ENCODE measurements at regions not wholly inside any gene's neighbourhood (a gene's known extent, or its start where the extent isn't known, plus 50 kb on each side); places are given as distances from the start of the nearest gene placed in this dataset.

DNA sequence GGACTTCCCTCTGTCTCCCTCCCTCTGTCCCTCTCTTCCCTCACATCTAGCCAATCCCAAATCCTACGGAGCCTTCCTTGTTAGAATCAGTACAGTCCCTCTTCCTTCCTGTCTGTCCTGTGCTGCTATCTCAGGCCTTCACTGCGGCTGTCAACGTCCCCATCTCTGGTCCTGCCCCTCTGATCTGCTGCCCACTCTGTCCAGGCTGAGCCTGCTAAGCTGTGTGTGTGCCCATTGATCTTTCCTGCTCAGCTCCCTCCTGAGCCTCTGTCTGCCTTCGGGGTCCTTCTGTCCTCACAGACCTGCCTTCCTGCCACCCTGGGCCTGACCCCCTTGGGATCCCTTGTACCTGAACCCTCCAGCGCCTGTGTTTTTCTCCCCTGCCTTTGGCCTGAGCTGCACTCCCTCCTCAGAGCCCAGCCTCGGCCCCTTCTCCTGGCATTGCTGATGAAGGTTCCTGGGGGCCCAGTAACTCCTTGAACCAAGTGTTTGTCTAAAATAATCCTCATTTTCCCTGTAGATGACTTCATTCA is 182.1 kb upstream of the SHH start:
- TF ChIP-seq SPI1 (IDR thresholded peaks at IDR 0.05; ENCODE audit: borderline replicate concordance, low read depth) (no peak), CTCF (IDR thresholded peaks at IDR 0.05; ENCODE audit: insufficient read depth, low read length) (no peak), GABPA (IDR thresholded peaks at IDR 0.05; ENCODE audit: low read depth) (no peak)
- H3K27ac ChIP-seq (replicated peaks) = no peak overlapping the region
- no peak overlapping the region for H3K4me3 ChIP-seq (replicated peaks; ENCODE audit: insufficient read depth, low read length)
- peaks cover 8% of the 10 kb centered on the region for H3K27me3 ChIP-seq (ENCODE audit: insufficient read depth, poor library complexity, severe bottlenecking)
- no peak for DNase-seq (ENCODE audit: low read depth in 1 of 2, low spot score in 1 of 2)

GRCh38 chr7:155993420-155994278 is 181.4 kb upstream of the SHH start:
- TF ChIP-seq SPI1 (IDR thresholded peaks at IDR 0.05; ENCODE audit: borderline replicate concordance, low read depth) (no peak), CTCF (IDR thresholded peaks at IDR 0.05; ENCODE audit: insufficient read depth, low read length) (no peak), GABPA (IDR thresholded peaks at IDR 0.05; ENCODE audit: low read depth) (no peak), POLR2AphosphoS5 (IDR thresholded peaks at IDR 0.05; ENCODE audit: low read depth) (no peak)
- TF ChIP-seq, protein P1, sequence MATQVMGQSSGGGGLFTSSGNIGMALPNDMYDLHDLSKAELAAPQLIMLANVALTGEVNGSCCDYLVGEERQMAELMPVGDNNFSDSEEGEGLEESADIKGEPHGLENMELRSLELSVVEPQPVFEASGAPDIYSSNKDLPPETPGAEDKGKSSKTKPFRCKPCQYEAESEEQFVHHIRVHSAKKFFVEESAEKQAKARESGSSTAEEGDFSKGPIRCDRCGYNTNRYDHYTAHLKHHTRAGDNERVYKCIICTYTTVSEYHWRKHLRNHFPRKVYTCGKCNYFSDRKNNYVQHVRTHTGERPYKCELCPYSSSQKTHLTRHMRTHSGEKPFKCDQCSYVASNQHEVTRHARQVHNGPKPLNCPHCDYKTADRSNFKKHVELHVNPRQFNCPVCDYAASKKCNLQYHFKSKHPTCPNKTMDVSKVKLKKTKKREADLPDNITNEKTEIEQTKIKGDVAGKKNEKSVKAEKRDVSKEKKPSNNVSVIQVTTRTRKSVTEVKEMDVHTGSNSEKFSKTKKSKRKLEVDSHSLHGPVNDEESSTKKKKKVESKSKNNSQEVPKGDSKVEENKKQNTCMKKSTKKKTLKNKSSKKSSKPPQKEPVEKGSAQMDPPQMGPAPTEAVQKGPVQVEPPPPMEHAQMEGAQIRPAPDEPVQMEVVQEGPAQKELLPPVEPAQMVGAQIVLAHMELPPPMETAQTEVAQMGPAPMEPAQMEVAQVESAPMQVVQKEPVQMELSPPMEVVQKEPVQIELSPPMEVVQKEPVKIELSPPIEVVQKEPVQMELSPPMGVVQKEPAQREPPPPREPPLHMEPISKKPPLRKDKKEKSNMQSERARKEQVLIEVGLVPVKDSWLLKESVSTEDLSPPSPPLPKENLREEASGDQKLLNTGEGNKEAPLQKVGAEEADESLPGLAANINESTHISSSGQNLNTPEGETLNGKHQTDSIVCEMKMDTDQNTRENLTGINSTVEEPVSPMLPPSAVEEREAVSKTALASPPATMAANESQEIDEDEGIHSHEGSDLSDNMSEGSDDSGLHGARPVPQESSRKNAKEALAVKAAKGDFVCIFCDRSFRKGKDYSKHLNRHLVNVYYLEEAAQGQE (IDR thresholded peaks at IDR 0.05; ENCODE audit: insufficient replicate concordance, low read depth) = no peak
- H3K27me3 ChIP-seq (ENCODE audit: insufficient read depth, poor library complexity, severe bottlenecking) = peaks cover 8% of the 10 kb centered on the region
- no peak for DNase-seq (ENCODE audit: low read depth in 1 of 2, low spot score in 1 of 2)
- no peak overlapping the region for H3K27ac ChIP-seq (replicated peaks)
- H3K4me3 ChIP-seq (replicated peaks; ENCODE audit: insufficient read depth, low read length) = no peak overlapping the region

- no peak for DNase-seq (ENCODE audit: low read depth in 1 of 2, low spot score in 1 of 2)
- TF ChIP-seq CTCF (IDR thresholded peaks at IDR 0.05; ENCODE audit: insufficient read depth, low read length) (no peak), SPI1 (IDR thresholded peaks at IDR 0.05; ENCODE audit: borderline replicate concordance, low read depth) (no peak), POLR2AphosphoS5 (IDR thresholded peaks at IDR 0.05; ENCODE audit: low read depth) (no peak), GABPA (IDR thresholded peaks at IDR 0.05; ENCODE audit: low read depth) (no peak)
- TF ChIP-seq, protein P1 (IDR thresholded peaks at IDR 0.05; ENCODE audit: insufficient replicate concordance, low read depth) = no peak
- H3K27ac ChIP-seq (replicated peaks) = no peak overlapping the region
- H3K27me3 ChIP-seq (ENCODE audit: insufficient read depth, poor library complexity, severe bottlenecking) = peaks cover 8% of the 10 kb centered on the region
- no peak overlapping the region for H3K4me3 ChIP-seq (replicated peaks; ENCODE audit: insufficient read depth, low read length)
Observed at GRCh38 chr7:155992974-155993373, 180.7 kb upstream of the SHH start.
